GM10248 (cell line): ENCODE measurements at regions not wholly inside any gene's neighbourhood (a gene's known extent, or its start where the extent isn't known, plus 50 kb on each side); places are given as distances from the start of the nearest gene placed in this dataset.

Source experiments
- CTCF ChIA-PET: fragments of 300-600 bp; sonication (Branson Sonifier 250); formaldehyde crosslinking; extraction: SDS; loops from one replicate; lab custom pipeline; 2021; ENCODE audit warnings: antibody characterized with exemption; lab: Yijun Ruan, JAX
- POLR2A ChIA-PET: fragments of 350-650 bp; sonication (Branson Sonifier 250); formaldehyde crosslinking; extraction: SDS; loops from one replicate; lab custom pipeline; 2020; ENCODE audit warnings: antibody characterized with exemption; lab: Yijun Ruan, JAX
- DNase-seq: peaks from one replicate; pipeline ENCODE4 v3.0.0; 2012; ENCODE audit errors: extremely low spot score
- TF ChIP-seq, protein P1 (sequence below): IDR thresholded peaks from 2 replicates; pipeline ENCODE4 v1.5.1; 2012; ENCODE audit warnings: mild to moderate bottlenecking, low read depth; ENCODE audit errors: extremely low read depth, missing control alignments, control extremely low read depth

DNA sequence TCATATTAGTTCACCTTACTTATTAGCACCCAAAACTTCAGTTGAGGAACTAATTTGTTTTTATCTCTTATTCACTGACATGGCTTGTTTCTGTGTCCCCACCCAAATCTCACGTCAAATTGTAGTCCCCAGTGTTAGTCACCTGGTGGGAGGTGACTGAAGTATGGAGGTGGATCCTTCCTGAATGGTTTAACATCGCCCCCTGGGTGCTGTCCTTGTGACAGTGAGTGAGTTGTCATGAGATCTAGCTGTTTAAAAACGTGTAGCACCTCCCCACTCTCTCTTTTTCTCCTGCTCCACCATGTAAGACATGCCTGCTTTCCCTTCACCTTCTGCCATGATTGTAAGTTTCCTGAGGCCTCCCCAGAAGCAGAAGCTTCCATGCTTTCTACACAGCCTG, 75.0 kb upstream of the HECTD2 start:
- CTCF ChIA-PET = interaction anchor here (1.3 kb wide), 1 partner anchor 37 kb away, joined by 3 read pairs; no protein-coding TSS in a partner anchor
- TF ChIP-seq, protein P1, sequence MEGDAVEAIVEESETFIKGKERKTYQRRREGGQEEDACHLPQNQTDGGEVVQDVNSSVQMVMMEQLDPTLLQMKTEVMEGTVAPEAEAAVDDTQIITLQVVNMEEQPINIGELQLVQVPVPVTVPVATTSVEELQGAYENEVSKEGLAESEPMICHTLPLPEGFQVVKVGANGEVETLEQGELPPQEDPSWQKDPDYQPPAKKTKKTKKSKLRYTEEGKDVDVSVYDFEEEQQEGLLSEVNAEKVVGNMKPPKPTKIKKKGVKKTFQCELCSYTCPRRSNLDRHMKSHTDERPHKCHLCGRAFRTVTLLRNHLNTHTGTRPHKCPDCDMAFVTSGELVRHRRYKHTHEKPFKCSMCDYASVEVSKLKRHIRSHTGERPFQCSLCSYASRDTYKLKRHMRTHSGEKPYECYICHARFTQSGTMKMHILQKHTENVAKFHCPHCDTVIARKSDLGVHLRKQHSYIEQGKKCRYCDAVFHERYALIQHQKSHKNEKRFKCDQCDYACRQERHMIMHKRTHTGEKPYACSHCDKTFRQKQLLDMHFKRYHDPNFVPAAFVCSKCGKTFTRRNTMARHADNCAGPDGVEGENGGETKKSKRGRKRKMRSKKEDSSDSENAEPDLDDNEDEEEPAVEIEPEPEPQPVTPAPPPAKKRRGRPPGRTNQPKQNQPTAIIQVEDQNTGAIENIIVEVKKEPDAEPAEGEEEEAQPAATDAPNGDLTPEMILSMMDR = no peak
- no peak for DNase-seq
- POLR2A ChIA-PET = no interaction called here

- POLR2A ChIA-PET = no interaction called here
- CTCF ChIA-PET = interaction anchor here (1.0 to 1.4 kb wide), 3 partner anchors 10 to 15 kb away, joined by 3 to 4 read pairs (median 3); no protein-coding TSS in a partner anchor
- TF ChIP-seq, protein P1 = no peak
- DNase-seq = no peak
Observed at GRCh38 chr10:91339729-91340128, 70.4 kb upstream of the HECTD2 start.

DNA sequence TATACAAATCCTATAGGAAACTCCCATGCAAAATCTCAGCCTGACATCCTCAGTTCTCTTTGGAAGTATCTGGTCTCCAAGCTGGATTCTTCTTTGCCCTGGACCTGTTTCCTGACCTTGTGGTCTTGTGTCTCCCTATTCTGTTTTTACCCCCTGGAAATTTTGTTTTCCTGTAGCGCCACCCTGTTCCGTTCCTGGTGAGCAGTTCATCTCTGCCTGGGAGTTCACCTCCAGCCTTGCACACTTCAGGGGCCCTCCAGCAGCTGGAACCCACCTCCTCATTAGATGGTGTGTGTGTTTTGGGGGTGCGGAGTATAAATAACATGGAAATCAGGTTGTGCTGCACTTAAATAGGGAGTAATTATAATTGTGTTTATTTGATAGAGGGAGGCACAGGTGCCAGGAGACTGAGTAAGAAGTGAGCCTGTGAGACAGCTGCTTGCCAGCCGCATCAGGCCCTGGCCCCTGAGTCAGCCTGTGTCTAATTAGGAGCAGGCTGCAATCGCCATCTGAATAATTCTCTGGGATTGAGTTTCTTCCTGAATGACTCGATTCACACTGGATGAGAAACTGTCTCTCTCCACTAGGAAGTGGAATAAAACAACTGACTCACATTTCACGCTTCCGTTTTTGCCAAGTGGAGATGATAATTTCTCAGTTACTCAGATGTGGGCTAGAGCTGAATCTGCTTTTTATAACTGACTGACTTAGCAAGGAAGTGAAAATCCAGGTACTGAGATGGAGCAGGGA, 69.4 kb upstream of the HECTD2 start:
- POLR2A ChIA-PET = no interaction called here
- no peak for DNase-seq
- CTCF ChIA-PET = interaction anchor here (1.4 to 1.7 kb wide), 4 partner anchors 9 to 42 kb away, joined by 4 to 5 read pairs (median 4); no protein-coding TSS in a partner anchor
- TF ChIP-seq, protein P1 = no peak

DNA sequence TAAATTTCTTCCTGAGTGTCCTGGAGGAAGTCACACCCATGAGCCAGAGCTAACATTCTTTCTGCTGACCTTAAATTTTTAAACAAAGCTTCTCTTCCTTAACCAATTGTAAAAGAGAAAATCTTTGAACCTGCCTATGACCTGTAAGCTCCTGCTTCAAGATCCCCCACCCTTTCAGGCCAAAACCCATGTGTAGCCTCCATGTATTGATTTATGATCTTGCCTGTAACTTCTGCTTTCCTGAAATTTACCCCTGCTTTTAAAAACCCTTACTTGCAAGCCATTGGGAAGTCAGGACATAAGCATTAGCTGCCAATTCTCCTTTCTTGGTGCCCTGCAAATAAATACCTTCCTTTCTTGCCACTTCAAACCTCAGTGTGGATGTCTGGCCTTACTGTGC, 68.5 kb upstream of the HECTD2 start:
- CTCF ChIA-PET = interaction anchor here (1.5 to 1.7 kb wide), 3 partner anchors 12 to 43 kb away, joined by 4 to 5 read pairs (median 4); no protein-coding TSS in a partner anchor
- POLR2A ChIA-PET = no interaction called here
- TF ChIP-seq, protein P1 = no peak

DNA sequence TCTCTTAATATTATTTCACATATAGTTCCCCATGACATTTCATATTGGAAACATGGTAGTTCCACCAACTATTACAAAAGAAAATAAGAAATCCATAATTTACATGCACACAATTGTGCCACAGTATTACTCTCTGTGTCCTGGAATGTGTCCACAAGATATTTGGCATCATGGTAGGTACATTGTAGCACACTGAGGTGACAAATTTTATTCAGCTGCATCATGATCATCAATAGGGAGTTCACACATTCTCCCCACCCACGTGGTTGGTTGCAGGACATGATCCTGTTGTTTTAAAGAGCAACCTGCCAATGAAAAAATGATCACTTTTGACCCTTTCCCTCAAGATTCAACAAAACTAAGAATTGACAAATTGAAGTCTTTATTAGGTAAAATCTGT, 67.1 kb upstream of the HECTD2 start:
- no peak for DNase-seq
- POLR2A ChIA-PET = no interaction called here
- TF ChIP-seq, protein P1 = no peak
- CTCF ChIA-PET = interaction anchor here (0.7 to 1.3 kb wide), 2 partner anchors 9 to 12 kb away, joined by 3 read pairs; no protein-coding TSS in a partner anchor

More for the DNA sequence above, 68.5 kb upstream of the HECTD2 start:
- DNase-seq = no peak

DNA sequence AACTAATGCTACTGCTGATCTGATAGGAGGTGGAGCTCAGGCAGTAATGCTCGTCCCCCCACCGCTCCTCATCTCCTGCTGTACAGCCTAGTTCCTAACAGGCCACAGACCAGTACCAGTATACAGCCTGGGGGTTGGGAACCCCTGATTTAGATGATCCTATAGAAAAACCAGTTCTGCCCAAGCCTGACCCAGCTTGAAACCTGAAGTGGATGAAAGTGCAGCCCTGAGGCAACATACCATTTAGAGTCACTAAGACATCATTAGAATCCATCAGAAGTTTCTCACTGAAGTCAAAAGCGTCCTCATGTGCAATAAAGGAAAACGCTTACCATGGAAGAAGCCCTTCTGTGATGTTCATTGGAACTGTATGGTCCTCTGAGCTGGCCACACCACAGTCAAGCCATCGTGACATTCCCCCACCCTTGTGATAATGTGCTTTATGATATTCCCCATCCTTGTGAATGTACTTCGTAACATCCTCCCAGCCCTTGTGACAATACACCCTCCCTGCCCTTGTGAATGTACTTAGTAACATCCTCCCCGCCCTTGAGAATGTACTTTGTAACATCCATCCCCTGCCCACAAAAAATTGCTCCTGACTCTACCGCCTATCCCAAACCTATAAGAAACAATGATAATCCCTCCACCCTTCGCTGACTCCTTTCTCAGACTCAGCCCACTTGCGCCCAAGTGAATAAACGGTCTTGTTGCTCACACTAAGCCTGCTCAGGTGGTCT, 65.9 kb upstream of the HECTD2 start:
- no peak for DNase-seq
- ChIA-PET POLR2A (no interaction called here), CTCF (no interaction called here)
- TF ChIP-seq, protein P1 = no peak
